Renal pelvis (tissue), 1 donor: ENCODE measurements at regions not wholly inside any gene's neighbourhood (a gene's known extent, or its start where the extent isn't known, plus 50 kb on each side); places are given as distances from the start of the nearest gene placed in this dataset.
"Not testable (repeated sequence)": the region's sequence is repeated elsewhere in the genome, so short reads cannot be mapped to it uniquely, and the experiment has no call there.

Source experiments
- DNase-seq: peaks from one replicate; pipeline ENCODE4 v3.0.0-alpha.2; 2013

DNA sequence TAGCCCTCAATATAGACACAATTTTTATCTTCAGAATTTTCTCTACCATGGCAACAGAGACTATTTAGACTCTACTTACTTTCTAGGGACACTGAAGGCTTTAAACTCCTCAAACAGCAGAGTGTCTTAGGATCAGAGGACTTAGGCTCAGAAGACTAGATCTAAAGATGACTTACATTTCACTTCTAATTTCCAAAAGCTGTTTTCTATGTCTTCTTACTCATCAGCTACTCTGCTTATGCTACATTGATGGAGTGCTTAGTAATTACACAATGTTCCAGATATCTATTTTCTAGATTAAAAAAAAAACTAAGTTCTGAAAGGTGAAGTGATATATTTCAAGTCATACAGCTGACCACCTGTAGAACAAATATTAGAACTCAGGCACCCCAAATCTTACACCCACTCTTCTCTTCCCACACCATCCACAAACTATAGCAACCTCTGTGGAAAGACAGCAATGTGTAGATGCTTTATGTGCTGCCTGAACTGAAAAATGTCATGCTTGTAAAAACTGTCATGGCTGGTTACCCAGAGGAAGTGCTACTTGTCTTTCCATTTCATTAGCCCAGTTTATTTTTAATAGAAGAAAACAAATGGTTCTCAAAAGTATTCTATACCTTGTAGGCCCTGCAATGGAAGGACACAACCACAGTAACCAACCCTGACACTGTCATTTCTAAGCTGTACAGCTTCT, 831.0 kb upstream of the ACVR2A start:
- DNase-seq = no peak

DNA sequence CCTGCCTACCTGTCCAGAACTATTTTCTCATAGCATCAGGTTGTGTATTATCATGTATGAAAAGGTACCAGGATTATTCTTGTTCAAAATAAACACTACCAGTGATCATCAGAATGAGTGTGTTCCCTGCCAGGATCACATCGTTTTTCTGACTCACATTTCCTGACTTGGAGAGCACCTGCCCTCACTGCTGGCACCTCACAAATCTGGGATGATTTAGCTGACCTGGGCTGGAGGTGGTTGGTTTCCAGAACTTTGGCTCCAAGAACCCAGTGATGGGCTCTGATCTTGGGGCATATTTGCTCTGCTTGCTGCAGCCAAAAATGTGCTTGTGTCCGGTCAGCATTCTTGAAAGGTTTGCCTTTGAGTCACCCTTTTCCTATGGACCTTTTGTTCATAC, 836.3 kb upstream of the ACVR2A start:
- no peak for DNase-seq

DNA sequence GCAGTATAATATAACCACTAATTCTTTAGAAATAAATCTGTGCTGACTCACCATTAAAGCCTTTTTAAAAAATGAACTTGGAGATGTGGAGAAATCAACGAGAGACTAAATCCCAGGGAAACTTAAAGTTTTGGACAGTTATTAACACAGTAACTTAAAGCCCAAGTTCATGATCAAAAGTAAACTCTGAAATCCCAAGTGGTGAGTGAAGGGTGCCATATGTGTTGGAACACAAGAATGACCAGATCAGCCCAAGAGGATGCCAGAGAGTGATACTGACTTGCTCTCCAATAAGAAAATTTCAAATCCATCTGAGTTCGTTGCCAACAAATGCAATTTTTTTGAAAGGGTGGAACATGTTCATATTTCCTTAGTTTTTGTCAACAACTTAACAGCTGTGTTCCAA, 838.1 kb upstream of the ACVR2A start:
- no peak for DNase-seq

DNA sequence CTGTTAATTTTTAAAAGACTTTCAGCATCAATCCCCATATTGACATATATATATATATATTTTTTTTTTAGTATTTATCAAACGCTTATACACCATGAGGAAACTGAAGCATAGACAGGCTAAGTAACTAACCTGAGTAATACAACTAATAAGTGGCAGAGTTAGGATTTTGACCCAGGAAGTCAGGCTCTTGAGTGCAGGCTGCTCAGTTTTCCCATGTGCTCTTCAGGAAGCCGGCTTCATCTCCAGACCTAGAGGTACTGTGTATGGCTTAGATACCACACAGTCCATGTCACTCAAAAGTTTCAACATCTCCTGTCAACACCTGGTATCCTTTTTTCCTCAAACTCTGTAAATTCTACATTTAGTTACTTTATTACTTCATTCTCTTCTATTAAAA, 841.7 kb upstream of the ACVR2A start:
- DNase-seq = no peak

DNA sequence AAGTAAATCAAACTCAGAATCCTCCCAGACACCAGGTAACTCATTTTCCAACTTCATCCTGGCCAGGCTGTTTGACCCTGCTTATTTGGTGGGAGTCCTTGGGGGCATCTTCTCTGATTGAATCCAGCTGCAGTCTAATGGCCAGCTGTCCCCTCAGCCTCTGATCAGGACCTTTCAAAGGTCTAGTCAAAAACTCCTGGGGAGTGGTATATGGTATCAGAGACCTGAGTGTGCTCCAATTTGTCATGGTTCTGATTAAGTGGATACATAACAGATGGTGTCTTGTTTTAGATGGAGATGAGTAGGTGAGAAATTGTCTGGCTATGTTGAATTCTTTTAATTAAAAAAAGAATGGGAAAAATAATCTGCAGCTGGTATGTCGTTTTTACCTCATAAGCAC, 842.6 kb upstream of the ACVR2A start:
- DNase-seq = no peak

DNA sequence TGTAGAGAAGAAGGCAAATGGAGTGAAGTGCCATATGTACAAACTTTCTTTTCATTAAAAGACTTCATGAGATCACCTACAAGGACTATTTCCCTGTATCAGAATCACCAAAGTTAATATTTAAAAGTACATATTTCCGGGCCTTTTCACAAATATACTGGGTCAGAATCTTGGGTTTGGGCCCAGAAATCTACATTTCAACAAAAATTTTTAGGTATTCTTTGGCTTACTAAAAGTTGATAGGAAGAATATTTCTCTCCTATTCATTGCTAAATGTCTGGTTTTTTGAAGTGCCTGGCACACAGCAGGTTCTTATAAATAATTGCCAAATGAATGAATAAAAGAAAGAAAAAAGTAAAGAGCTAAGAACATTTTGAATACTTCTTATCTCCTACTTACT, 843.8 kb upstream of the ACVR2A start:
- DNase-seq = no peak

DNA sequence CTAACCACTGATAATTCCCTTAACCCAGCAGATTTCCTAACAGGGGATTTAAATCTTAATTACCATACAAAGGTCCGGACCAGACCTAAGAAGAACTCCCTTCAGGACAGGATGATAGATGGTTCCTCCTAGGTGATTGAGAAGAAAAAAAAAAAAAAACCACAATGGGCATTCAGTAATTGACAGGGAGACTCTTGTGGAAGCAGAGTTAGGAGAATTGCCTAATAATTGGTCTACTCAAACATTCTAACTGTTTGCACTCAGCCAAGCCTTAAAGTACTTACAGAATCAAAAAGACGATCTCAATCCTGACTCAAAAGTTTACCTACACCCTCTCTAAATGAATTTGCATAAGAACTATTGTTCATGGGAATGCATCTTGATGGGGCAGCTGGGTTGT, 844.7 kb upstream of the ACVR2A start:
- DNase-seq = not testable (repeated sequence)

DNA sequence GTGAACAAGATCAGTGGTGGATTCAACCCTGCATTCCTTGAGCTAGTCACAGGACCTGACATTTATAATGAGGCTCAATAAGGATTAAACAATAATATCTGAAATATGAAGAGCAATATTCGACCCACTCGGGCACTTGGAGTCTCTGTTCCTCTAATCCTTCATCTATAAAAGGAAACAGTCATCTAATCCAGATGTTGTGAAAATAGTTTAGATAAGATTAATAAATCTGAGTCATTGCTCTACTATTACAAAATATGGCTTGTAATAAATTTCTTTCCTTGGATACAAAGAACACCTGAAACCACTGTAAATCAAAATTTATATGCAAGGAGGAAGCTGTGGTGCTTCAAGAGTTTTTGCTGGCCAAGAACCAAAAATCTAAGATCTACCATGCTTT, 846.9 kb upstream of the ACVR2A start:
- DNase-seq = no peak

DNA sequence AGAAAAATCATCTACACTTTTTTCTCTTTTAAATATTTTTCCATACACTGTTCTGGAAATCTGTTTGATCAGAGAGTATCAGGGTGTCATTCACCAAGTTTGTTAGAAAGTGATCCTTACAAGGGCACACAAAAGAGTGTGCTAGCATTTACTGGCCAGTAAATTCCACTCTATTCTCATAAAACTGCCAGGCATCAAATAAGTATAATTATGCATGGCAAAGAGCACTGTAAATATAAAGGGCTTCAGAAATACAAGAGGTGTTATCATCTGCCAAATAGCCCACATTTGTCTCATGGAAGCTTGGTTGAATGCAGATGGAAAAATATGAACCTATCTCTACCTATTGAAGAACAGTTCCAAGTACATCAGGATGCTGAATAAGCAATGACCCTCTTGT, 847.3 kb upstream of the ACVR2A start:
- DNase-seq = no peak

DNA sequence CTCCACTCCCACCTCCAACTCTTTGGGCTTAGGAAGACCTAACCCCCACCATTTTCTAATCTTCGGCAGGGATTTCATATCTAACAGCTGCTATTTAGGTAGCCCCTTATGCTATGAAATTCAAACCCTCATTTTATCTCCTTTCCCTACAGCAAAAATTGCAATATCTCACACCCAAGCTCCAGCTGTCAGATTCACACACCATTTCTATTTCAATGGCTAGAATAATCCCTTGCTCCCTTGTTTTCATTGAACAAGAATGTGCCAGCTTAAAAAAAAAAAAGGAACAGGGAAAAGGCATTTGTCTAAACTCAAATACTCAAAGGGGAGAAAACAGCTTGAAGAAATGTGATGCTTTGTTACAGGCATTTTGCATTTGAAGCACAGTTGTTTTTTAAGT, 850.6 kb upstream of the ACVR2A start:
- DNase-seq = no peak

DNA sequence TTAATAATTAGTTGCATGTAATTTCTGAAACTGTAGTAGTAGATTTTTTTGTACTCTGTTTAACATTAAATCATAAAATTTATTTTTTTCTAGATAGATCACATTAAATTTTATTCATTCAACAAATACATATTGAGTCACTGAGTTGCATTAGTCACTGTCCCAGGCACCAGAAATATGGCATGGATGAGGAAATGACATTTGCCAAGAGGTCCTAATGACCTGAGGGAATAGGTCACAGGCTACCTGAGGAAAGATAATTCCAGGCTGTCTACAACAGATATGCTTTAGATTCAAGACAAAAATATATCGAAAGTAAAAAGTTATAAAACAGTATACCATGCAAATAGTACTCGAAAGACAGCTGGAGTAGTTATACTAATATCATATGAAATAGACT, 852.4 kb upstream of the ACVR2A start:
- no peak for DNase-seq

DNA sequence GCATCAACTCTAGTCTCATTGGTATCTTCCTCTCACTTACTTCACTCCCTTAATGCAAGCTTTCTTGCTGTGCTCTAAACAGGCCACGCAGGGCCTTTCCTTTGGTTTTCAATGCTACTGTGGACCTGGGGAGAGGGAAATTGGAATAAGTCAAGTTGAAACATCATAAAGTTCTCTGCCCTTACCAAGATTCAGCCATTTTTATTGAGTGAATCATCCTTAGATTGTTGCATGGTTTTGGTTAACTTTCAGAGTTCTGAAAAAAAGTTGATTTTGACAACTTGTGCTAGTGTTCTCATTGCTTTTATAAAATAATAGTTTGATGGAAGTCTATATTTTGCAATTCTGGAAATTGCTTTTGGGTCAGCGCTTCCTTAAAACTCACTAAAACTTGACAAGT, 852.8 kb upstream of the ACVR2A start:
- no peak for DNase-seq

DNA sequence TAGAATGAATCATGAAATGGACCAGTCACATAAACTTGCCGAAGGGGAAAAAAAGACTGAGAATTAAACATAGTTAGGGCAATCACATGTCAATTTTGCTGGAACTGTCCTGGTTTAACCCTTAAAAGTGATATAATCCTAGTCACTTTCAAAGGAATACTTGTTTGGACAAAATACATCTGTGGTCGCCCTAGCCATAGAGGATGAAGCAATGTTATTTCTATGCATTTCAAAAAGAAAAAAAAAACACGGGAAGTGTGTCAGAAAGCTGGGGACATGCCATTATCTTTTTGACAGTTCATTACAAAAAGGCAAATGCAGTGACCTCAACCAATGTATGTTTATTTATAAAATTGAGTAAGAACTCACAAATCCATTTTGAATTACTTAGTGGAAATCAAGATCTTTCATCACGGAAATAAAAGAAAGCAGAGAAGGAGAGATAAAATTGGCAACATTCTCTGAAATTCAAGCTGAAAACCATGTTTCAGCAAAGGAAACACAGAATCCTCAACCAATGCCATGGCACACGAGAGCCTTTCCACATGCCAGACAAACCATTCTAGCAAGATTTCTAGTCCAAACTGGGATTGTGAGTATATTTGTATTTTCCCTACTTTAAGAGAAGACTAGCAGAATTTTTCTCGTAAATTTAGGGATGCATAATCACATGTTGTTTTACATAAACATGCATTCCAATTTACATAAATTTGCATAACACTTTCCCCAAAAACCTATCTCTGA, 854.3 kb upstream of the ACVR2A start:
- no peak for DNase-seq

DNA sequence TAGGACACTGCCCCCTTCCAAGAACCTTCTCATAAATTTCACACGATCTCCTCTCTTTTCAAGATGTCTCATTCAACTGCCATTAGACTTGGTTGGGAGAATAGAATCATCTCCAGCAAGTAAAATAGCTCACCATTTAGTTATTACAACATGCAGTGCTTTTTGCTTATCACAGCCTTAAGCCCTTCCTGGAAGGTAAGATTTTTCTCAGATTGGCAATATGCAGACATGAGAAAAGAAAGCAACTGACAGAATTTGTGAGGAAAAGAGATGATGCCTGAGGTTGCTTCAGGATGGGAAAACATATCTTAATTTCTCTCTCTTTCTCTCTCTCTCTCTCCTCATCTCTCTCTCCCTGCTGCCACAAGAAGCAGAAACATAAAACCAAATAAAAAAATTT, 855.1 kb upstream of the ACVR2A start:
- no peak for DNase-seq

DNA sequence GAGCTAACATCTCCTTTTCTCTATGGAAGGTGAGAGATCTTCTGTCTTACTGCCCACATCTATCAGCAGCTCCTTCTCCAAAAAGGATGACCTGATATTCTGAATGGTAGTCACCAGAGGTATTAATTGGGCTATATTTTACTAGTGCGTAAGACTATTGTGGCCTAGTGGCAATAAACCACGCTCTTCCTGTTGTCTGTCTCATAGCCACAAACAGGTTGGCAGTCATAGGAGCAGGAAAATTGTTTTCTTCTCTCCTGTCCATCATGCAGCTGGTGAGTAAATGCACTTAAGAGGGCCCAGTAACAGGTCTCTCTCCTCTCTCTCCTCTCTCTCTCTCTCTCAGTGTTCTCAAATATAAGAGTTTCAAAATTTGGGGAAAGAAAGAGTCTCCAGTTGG, 856.8 kb upstream of the ACVR2A start:
- no peak for DNase-seq

DNA sequence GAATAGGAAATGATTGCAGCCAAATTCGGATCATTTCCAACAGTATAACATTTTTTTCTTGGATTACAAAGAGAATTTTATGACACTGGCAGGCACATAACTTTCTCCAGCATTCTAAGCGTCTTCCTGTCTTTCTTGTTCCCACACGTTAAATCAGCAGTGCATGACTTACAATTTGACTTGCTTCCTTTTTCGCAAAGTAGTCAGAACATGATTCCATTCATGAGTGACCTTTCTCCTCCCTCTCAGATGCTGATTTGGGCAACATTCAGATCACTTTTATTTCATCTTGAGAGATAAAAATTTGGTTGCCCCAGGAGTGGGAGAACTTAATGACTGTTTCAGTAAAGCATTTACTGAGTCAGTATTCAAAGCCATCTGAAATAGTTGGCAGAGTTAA, 858.7 kb upstream of the ACVR2A start:
- DNase-seq = peak; percentile 43

DNA sequence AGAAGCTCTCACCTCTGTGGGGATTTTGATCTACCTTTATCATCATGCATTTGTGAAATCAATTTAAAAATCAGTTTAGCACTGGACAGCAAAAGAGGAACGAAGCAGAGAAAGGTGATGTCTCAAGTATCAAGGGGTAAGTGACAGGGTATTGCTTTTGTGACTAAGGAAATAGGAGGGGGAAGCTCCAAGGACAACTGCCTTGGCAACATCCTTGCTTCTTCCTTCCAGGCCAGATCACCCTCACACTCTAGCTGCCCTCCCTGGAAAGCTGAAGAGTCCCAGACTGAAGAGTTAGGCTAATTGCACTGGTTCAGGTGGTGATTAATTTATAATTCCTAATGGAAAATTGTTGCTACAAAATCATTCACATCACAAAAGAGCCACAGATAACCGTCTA, 859.1 kb upstream of the ACVR2A start:
- DNase-seq = no peak

DNA sequence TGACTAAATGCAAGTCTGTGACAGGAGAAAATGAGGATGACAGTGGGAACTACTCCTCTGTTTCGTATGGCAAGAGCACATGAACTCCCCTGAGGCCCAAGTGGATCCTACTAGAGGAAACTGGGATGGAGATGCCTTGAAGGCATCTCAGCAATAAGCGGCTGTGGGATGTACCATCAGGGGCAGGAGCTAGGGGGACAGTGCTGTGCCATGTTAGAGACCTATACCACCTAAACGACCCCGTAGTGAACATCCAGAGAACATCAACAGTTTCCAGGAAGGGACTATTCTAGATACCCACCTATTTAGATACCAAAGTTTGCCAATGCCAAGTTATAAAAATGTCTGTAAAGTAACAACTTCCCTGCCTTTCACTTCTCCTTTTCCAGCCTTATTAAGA, 860.8 kb upstream of the ACVR2A start:
- DNase-seq = no peak

DNA sequence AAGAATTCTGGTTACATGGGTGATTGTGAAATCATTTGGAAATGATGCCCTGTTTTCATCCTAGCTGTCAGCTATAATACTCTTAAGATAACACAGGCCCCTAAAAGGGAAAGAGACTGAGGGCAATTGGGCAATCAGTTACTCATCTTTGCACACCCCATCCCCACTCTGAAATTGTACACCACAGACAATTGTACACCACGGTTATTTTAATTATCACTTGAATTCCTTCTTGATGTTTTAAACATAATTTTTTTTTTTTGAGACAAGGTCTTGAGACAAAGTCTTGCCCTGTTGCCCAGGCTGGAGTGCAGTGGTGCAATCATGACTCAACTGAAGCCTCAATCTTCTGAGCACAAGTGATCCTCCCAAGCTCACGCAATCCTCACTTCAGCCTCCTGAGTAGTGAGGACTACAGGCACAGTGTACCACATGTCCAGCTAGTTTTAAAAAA, 862.4 kb upstream of the ACVR2A start:
- no peak for DNase-seq

DNA sequence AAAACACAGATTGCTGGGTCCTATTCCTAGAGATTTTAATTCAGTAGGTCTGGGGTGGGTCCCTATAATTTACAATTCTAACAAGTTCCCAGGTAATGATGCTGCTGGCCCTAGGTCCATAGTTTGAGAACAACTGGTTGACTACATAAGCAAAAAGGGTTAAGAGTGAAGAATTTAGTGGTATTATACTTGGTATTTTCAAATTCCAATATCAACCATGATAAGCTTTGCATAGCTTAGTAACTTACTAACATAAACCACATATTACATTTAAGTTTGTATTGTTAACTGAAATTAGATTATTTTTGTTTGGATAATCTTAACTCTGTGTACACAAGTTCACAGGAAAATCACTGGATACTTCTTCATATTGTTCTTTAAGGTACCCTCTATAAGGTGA, 862.9 kb upstream of the ACVR2A start:
- no peak for DNase-seq

DNA sequence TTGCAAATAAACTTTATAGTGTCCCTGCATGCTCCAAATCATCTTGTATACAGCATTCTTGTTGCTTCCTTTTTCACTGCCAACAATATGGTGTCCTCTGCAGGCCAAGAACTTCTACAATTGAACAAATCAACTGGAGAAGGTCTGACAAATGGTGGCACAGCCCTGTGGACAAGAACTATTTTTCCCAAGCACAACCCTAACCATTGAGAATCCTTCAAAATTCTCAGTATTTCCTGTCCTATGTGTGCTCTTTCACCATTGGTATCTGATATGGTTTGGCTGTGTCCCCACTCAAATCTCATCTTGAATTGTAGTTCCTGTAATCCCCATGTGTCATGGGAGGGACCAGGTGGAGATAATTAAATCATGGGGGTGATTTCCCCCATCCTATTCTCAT, 865.1 kb upstream of the ACVR2A start:
- DNase-seq = no peak

DNA sequence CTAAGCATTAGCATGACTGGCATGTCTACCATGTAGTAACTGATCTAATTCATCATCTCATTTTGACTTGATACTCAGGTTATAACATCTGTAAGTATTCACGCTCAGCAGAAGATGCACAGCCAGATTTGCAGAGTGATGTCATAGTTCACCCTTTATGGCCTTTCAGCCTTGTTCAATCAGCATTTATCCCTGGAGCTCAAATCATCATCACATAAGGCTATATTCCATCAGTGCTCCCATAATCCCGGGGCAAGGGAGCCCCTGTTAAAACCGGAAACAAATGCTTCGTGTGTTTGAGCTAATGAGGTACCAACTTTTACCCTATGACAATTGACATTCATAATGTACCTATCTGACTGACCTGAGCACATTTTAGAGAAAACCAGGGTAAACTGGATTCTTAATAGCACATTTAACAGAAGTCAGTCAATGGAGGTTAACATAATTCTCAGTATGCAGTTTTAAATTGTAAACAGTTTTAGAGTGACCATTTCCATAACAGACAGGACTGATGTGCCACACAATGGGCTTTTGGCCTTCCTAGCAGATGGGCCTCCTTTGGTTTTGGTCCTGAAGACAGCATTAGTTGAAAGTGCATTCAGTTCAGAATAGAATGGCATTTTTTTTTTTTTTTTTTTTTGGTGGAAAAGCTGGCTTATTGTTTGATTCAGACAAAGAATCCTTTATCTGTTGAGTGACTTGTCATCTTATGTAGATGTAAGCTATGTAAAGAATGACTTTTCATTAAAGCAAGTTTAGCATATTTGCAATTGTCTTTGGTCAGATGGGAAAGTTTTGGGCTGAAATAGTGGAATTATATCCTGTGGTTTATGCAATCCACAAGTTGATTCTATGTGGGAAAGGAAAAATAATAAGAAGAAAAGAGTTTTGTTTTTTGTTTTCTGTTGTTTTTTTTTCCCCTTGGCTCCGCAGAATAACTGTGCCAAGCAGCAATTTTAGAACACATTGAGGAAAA, 866.0 kb upstream of the ACVR2A start:
- DNase-seq = no peak

DNA sequence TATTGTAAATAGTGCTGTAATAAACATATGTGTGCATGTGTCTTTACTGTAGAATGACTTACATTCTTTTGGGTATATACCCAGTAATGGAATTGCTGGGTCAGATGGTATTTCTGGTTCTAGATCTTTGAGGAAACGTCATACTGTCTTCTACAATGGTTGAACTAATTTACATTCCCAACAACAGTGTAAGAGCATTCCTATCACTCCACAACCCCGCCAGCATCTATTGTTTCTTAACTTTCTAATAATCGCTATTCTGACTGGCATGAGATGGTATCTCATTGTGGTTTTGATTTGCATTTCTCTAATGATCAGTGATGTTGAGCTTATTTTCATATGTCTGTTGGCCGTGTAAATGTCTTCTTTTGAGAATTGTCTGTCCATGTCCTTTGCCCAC, 873.8 kb upstream of the ACVR2A start:
- not testable (repeated sequence) for DNase-seq
